Type B pancreatic cell (in vitro differentiated cells): ENCODE measurements at regions not wholly inside any gene's neighbourhood (a gene's known extent, or its start where the extent isn't known, plus 50 kb on each side); places are given as distances from the start of the nearest gene placed in this dataset.

Experiments used
- DNase-seq: peaks from one replicate; pipeline ENCODE4 v3.0.0; 2021; ENCODE audit warnings: mixed read lengths; ENCODE audit not compliant: unreplicated experiment; ENCODE audit errors: extremely low spot score
- H3K27ac Mint-ChIP-seq: 2 replicates; pipeline ENCODE4 v1.8.0; 2021; ENCODE audit warnings: mild to moderate bottlenecking, mixed read lengths
- H3K27me3 Mint-ChIP-seq: 2 replicates; pipeline ENCODE4 v1.8.0; 2021; ENCODE audit warnings: mixed read lengths
- H3K36me3 Mint-ChIP-seq: 2 replicates; pipeline ENCODE4 v1.8.0; 2021; ENCODE audit warnings: mixed read lengths
- H3K4me1 Mint-ChIP-seq: one replicate; pipeline ENCODE4 v1.8.0; 2021; ENCODE audit warnings: mixed read lengths; ENCODE audit not compliant: unreplicated experiment
- H3K4me3 Mint-ChIP-seq: 2 replicates; pipeline ENCODE4 v1.8.0; 2021; ENCODE audit warnings: mild to moderate bottlenecking, mixed read lengths
- H3K9me3 Mint-ChIP-seq: 2 replicates; pipeline ENCODE4 v1.8.0; 2021; ENCODE audit warnings: mixed read lengths
- TF ChIP-seq, protein P1 (sequence below): fragments of 200-600 bp; sonication (generic); conservative IDR thresholded peaks from 2 replicates; pipeline ENCODE4 v1.5.0; 2021; ENCODE audit warnings: antibody characterized with exemption, mild to moderate bottlenecking

- peaks cover 4% of the 10 kb centered on the region for H3K4me1 Mint-ChIP-seq
- H3K4me3 Mint-ChIP-seq, result no peak overlapping the region
- TF ChIP-seq, protein P1, sequence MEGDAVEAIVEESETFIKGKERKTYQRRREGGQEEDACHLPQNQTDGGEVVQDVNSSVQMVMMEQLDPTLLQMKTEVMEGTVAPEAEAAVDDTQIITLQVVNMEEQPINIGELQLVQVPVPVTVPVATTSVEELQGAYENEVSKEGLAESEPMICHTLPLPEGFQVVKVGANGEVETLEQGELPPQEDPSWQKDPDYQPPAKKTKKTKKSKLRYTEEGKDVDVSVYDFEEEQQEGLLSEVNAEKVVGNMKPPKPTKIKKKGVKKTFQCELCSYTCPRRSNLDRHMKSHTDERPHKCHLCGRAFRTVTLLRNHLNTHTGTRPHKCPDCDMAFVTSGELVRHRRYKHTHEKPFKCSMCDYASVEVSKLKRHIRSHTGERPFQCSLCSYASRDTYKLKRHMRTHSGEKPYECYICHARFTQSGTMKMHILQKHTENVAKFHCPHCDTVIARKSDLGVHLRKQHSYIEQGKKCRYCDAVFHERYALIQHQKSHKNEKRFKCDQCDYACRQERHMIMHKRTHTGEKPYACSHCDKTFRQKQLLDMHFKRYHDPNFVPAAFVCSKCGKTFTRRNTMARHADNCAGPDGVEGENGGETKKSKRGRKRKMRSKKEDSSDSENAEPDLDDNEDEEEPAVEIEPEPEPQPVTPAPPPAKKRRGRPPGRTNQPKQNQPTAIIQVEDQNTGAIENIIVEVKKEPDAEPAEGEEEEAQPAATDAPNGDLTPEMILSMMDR, result no peak
- no peaks in the 10 kb centered on the region for H3K9me3 Mint-ChIP-seq
- H3K27me3 Mint-ChIP-seq, result peaks cover 22% of the 10 kb centered on the region
- no peak overlapping the region for H3K27ac Mint-ChIP-seq
- no peak for DNase-seq
- H3K36me3 Mint-ChIP-seq, result no peaks in the 10 kb centered on the region
These were observed 105.5 kb downstream of the TEX26 start for GRCh38 chr13:31037874-31038500.

DNA sequence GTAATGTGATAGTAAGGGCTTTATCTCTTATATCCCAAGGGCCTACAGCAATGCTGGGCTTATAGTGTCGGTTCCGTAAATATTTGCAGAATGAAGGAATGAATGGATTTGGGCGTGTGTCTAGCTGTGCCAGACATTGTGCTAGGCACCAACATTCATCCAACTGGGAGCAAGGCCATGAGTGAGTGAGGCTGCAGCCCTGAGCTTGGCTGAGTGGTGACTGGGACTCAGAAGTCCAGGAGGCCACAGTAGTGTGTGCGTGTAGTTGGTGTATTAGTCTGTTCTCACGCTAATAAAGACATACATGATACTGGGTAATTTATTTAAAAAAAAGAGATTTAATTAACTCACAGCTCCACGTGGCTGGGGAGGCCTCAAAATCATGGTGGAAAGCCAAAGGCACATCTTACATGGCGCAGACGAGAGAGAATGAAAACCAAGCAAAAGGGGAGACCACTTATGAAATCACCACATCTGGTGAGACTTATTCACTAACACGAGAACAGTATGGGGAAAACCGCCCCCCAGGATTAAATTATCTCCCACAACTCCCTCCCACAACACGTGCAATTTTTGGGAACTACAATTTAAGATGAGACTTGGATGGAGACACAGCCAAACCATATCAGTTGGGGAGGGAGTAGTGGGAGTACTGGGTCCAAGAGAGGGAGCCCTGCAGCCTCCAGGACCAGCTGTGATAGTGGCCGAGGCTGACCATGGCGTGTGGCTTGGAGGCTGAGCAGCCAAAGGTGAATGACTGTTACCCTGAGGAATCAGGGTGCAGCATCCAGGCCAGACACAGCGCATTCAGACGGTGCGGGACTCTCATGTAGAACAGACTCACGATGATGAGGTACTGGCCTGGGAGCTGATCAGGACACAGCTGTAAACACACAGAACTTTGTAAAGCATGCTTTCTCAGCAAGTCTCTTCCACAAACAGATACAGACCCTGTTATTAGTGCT is 104.6 kb downstream of the TEX26 start:
- Mint-ChIP-seq H3K27me3 (peaks cover 20% of the 10 kb centered on the region), H3K27ac (no peak overlapping the region), H3K4me3 (no peak overlapping the region), H3K4me1 (peaks cover 4% of the 10 kb centered on the region), H3K36me3 (no peaks in the 10 kb centered on the region), H3K9me3 (no peaks in the 10 kb centered on the region)
- TF ChIP-seq, protein P1, result no peak
- DNase-seq, result no peak

- Mint-ChIP-seq H3K36me3 (no peaks in the 10 kb centered on the region), H3K4me3 (no peak overlapping the region), H3K9me3 (no peaks in the 10 kb centered on the region), H3K4me1 (peaks cover 4% of the 10 kb centered on the region), H3K27ac (no peak overlapping the region), H3K27me3 (peaks cover 25% of the 10 kb centered on the region)
- TF ChIP-seq, protein P1, result no peak
- DNase-seq, result no peak
These were observed 102.9 kb downstream of the TEX26 start for GRCh38 chr13:31035185-31035965.

DNA sequence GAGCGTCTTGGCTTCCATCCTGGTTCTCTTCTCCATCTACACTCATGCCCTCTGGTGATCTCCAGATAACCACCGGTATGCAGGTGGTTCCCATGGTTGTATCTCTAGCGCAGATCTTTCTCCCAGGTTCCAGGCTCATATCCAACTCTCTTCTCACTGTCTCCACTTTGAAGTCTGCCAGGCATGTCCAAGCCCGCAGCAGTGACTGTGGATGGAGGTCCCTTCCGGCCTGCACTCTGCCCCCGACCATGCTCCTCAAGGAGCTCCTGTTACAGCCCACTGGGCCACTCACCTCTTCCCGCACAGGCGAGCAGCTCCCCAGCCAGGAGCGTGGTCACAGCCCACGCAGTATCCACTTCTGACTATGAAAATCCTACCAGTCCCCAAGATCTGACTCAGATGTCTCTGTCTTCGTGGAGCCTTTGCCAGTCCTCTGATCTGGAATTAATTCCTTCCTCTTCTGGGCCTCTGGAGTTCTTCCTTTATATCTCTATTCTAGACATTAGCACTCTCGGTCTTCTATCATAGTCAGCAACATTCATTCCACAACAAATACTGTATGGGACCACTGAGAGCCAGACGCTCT is 100.2 kb downstream of the TEX26 start:
- Mint-ChIP-seq H3K4me3 (no peak overlapping the region), H3K27ac (no peak overlapping the region), H3K9me3 (no peaks in the 10 kb centered on the region), H3K4me1 (peaks cover 4% of the 10 kb centered on the region), H3K36me3 (no peaks in the 10 kb centered on the region), H3K27me3 (peaks cover 17% of the 10 kb centered on the region)
- no peak for DNase-seq
- TF ChIP-seq, protein P1, result no peak

GRCh38 chr13:31031482-31031881 is 99.0 kb downstream of the TEX26 start:
- H3K9me3 Mint-ChIP-seq, result no peaks in the 10 kb centered on the region
- H3K4me1 Mint-ChIP-seq, result peaks cover 4% of the 10 kb centered on the region
- TF ChIP-seq, protein P1, result no peak
- no peak overlapping the region for H3K27ac Mint-ChIP-seq
- no peak for DNase-seq
- H3K36me3 Mint-ChIP-seq, result no peaks in the 10 kb centered on the region
- no peak overlapping the region for H3K4me3 Mint-ChIP-seq
- peaks cover 15% of the 10 kb centered on the region for H3K27me3 Mint-ChIP-seq
